ENCODE measurements at regions not wholly inside any gene's neighbourhood (a gene's known extent, or its start where the extent isn't known, plus 50 kb on each side); places are given as distances from the start of the nearest gene placed in this dataset.

DNA sequence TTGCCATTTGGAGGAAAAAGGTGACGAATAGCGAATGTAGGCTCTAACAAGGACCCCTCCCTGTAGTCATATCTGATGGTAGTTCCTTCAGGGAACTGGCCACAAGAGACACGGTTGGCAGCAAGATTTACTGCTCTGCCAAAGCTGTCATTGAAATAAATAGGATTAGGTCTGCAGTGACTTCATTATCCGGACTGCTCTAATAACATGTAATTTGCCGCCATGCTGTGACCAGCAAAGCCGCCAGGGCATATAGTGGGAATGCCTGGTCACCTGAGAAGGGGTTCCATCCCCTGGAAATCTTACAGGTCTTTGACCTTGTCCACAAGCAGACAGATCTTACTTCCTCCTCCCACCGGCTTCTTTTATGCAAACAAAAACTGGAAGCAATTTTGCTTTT is 59.4 kb upstream of the LAPTM4A start:
- Mint-ChIP-seq H3K4me1 (peaks cover 3% of the 10 kb centered on the region), H3K27ac (no peak overlapping the region), H3K4me3 (no peak overlapping the region), H3K9me3 (no peaks in the 10 kb centered on the region), H3K36me3 (ENCODE audit: low read depth) (no peaks in the 10 kb centered on the region), H3K27me3 (peaks cover 4% of the 10 kb centered on the region)
- no peak for DNase-seq
- intact Hi-C loops (cut with micrococcal nuclease), result no loop called here

GRCh38 chr2:20110383-20110782 is 59.0 kb upstream of the LAPTM4A start:
- Mint-ChIP-seq H3K36me3 (ENCODE audit: low read depth) (no peaks in the 10 kb centered on the region), H3K4me1 (peaks cover 3% of the 10 kb centered on the region), H3K27ac (no peak overlapping the region), H3K27me3 (peaks cover 4% of the 10 kb centered on the region), H3K4me3 (no peak overlapping the region), H3K9me3 (no peaks in the 10 kb centered on the region)
- intact Hi-C loops (cut with micrococcal nuclease), result no loop called here
- no peak for DNase-seq

GRCh38 chr2:20108655-20109396 is 57.4 kb upstream of the LAPTM4A start:
- H3K27ac Mint-ChIP-seq, result no peak overlapping the region
- H3K4me1 Mint-ChIP-seq, result peaks cover 3% of the 10 kb centered on the region
- H3K27me3 Mint-ChIP-seq, result peaks cover 4% of the 10 kb centered on the region
- DNase-seq, result no peak
- H3K4me3 Mint-ChIP-seq, result no peak overlapping the region
- intact Hi-C loops (cut with micrococcal nuclease), result no loop called here
- H3K9me3 Mint-ChIP-seq, result no peaks in the 10 kb centered on the region
- H3K36me3 Mint-ChIP-seq (ENCODE audit: low read depth), result no peaks in the 10 kb centered on the region

GRCh38 chr2:20107776-20108175 is 56.3 kb upstream of the LAPTM4A start:
- Mint-ChIP-seq H3K9me3 (peaks cover 3% of the 10 kb centered on the region), H3K4me3 (no peak overlapping the region), H3K27ac (no peak overlapping the region), H3K4me1 (peaks cover 3% of the 10 kb centered on the region), H3K36me3 (ENCODE audit: low read depth) (no peaks in the 10 kb centered on the region), H3K27me3 (peaks cover 4% of the 10 kb centered on the region)
- DNase-seq, result no peak
- intact Hi-C loops (cut with micrococcal nuclease), result no loop called here

GRCh38 chr2:20107352-20107751 is 55.9 kb upstream of the LAPTM4A start:
- intact Hi-C loops (cut with micrococcal nuclease), result no loop called here
- peaks cover 6% of the 10 kb centered on the region for H3K27me3 Mint-ChIP-seq
- peaks cover 3% of the 10 kb centered on the region for H3K4me1 Mint-ChIP-seq
- H3K4me3 Mint-ChIP-seq, result no peak overlapping the region
- H3K9me3 Mint-ChIP-seq, result peaks cover 7% of the 10 kb centered on the region
- H3K27ac Mint-ChIP-seq, result no peak overlapping the region
- no peak for DNase-seq
- H3K36me3 Mint-ChIP-seq (ENCODE audit: low read depth), result peaks cover 1% of the 10 kb centered on the region

DNA sequence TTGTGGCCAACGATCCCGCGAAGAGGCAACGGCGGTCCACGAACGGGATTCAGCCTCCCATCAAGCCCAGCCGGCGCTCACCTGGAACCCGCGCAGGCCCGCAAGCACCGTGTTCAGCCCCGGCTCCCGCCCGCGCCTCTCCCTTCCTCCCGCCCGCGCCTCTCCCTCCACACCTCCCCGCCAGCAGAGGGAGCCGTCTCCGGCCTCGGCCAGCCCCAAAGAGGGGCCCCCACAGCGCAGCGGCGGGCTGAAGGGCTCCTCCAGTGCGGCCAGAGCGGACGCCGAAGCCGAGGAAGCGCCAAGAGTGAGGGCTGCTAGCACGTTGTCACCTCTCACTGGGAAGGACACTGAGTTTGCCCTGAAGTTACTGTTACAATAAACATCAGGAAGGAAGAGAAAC is 55.3 kb upstream of the LAPTM4A start:
- Mint-ChIP-seq H3K36me3 (ENCODE audit: low read depth) (peaks cover 1% of the 10 kb centered on the region), H3K4me1 (peaks cover 3% of the 10 kb centered on the region), H3K9me3 (peaks cover 8% of the 10 kb centered on the region), H3K27me3 (peaks cover 6% of the 10 kb centered on the region), H3K4me3 (peak overlapping the region; percentile 84), H3K27ac (peak overlapping the region; percentile 65)
- DNase-seq, result peak; percentile 83
- intact Hi-C loops (cut with micrococcal nuclease), result no loop called here

GRCh38 chr2:20104900-20105545 is 53.6 kb upstream of the LAPTM4A start:
- H3K27ac Mint-ChIP-seq, result no peak overlapping the region
- peaks cover 9% of the 10 kb centered on the region for H3K27me3 Mint-ChIP-seq
- H3K4me3 Mint-ChIP-seq, result no peak overlapping the region
- intact Hi-C loops (cut with micrococcal nuclease), result no loop called here
- H3K36me3 Mint-ChIP-seq (ENCODE audit: low read depth), result peaks cover 1% of the 10 kb centered on the region
- peaks cover 3% of the 10 kb centered on the region for H3K4me1 Mint-ChIP-seq
- no peak for DNase-seq
- peaks cover 8% of the 10 kb centered on the region for H3K9me3 Mint-ChIP-seq

DNA sequence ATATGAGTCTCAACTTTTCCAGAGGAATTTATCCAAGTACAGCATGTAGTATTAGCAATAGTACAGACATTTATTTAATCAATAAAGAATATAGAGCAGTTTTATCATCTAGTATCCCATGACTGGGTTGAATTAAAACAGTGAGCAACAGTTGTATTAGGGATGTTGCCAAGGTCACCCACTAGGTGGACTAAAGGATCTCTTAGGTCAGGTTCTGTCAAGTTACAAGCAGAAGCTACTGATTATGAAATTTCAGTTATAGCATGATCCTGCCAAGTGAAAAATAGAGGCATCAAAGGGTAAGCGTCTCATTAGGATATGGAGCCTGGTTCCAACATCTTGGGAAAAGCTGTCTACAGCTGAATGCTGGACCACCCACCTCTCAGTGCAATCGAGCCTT is 52.1 kb upstream of the LAPTM4A start:
- Mint-ChIP-seq H3K4me3 (no peak overlapping the region), H3K36me3 (ENCODE audit: low read depth) (peaks cover 1% of the 10 kb centered on the region), H3K9me3 (peaks cover 8% of the 10 kb centered on the region), H3K27me3 (peaks cover 9% of the 10 kb centered on the region), H3K4me1 (peaks cover 3% of the 10 kb centered on the region), H3K27ac (no peak overlapping the region)
- no peak for DNase-seq
- intact Hi-C loops (cut with micrococcal nuclease), result no loop called here

All from activated CD4-positive, alpha-beta T cell treated with anti-CD3 and anti-CD28 coated beads, Interleukin-2, amount 10 ng/mL, durations not matched to agents 24 days and 14 days (primary cell).